Motor neuron (in vitro differentiated cells): ENCODE measurements at regions not wholly inside any gene's neighbourhood (a gene's known extent, or its start where the extent isn't known, plus 50 kb on each side); places are given as distances from the start of the nearest gene placed in this dataset.
"Not testable (repeated sequence)": the region's sequence is repeated elsewhere in the genome, so short reads cannot be mapped to it uniquely, and the experiment has no call there.

Experiments used
- ATAC-seq, 8 experiments: fragments of 200-7000 bp; cut with Tn5 transposase; replicated peaks in 6 of 8; 2 replicates each; pipeline ENCODE4 v1.8.0; 2021; ENCODE audit warnings: mild to moderate bottlenecking in 8 of 8, moderate library complexity in 8 of 8
- H3K27ac ChIP-seq, 2 donors: fragments of 250-450 bp; sonication (Bioruptor Pico); 2 replicates each; pipeline ENCODE4 v1.9.0; 2021; ENCODE audit warnings: antibody characterized with exemption in 2 of 2, mild to moderate bottlenecking in 2 of 2, moderate library complexity in 1 of 2
- H3K4me1 ChIP-seq, 2 donors: fragments of 250-450 bp; sonication (Bioruptor Pico); replicated peaks in 1 of 2; 2 replicates each; pipeline ENCODE4 v1.6.1; 2021; ENCODE audit warnings: antibody characterized with exemption in 2 of 2, mild to moderate bottlenecking in 2 of 2, moderate library complexity in 1 of 2
- H3K4me3 ChIP-seq, 5 donors: fragments of 250-450 bp; sonication (Bioruptor Pico); 2 replicates each; pipeline ENCODE4 v1.9.0; 2021; ENCODE audit warnings: antibody characterized with exemption in 5 of 5, mild to moderate bottlenecking in 5 of 5, moderate library complexity in 4 of 5
- WGBS, 10 experiments: fragments of 450-650 bp; shearing (Covaris generic); methylation state at CpG; one replicate each; pipeline ENCODE4 v1.0.0; 2022; 5-methylcytosine and 5-hydroxymethylcytosine counted together
- in situ Hi-C, 9 experiments: fragments of 400-800 bp; cut with MboI; loops; one replicate each; pipeline ENCODE4 v1.15.0; 2021; ENCODE audit warnings: low sequenced_read_pairs in 9 of 9, low pct_unique_long_range_greater_than_20kb in 2 of 9; ENCODE audit not compliant: unreplicated experiment in 9 of 9

GRCh38 chr5:167281925-167282324, 1009.5 kb upstream of the WWC1 start:
- H3K27ac ChIP-seq, result no peak overlapping the region
- in situ Hi-C loops, result no loop called here
- 0 to 100% (median 59%) methylated on average over 1 to 3 of the region's 3 CpGs; no CpG with 5 or more reads in 5 of the 10 experiments for WGBS, 10 experiments
- H3K4me3 ChIP-seq, result no peak overlapping the region
- H3K4me1 ChIP-seq, result no peaks in the 10 kb centered on the region
- ATAC-seq, result peak in 3 of 8 experiments; percentile 57 to 70 (median 59)

DNA sequence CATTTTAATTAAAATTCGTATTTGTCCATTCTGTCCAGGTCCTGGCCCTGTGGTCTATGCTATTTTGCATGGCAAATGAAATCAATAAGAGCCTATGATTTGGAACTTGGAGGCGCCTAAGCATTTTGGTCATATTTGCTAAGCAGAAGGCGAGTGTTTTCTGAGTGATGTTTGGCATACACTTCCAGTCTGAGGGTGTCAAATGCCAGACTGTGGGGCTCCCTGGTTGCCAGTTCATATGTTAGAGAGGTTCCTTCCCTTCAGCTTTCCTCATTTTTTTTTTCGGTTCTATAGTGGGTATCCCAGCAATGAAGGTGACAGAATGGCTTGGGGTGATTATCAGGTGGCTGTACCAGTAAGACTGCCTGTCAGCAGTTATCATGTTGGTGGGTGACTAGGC, 1007.8 kb upstream of the WWC1 start:
- no peak overlapping the region for H3K4me3 ChIP-seq
- no peak overlapping the region for H3K27ac ChIP-seq
- in situ Hi-C loops, result no loop called here
- H3K4me1 ChIP-seq, result peaks cover 0 to 1% of the 10 kb centered on the region in 2 donors
- no peak for ATAC-seq
- 0 to 100% (median 40%) methylated on average over 1 to 4 of the region's 4 CpGs; no CpG with 5 or more reads in 1 of the 10 experiments for WGBS, 10 experiments

DNA sequence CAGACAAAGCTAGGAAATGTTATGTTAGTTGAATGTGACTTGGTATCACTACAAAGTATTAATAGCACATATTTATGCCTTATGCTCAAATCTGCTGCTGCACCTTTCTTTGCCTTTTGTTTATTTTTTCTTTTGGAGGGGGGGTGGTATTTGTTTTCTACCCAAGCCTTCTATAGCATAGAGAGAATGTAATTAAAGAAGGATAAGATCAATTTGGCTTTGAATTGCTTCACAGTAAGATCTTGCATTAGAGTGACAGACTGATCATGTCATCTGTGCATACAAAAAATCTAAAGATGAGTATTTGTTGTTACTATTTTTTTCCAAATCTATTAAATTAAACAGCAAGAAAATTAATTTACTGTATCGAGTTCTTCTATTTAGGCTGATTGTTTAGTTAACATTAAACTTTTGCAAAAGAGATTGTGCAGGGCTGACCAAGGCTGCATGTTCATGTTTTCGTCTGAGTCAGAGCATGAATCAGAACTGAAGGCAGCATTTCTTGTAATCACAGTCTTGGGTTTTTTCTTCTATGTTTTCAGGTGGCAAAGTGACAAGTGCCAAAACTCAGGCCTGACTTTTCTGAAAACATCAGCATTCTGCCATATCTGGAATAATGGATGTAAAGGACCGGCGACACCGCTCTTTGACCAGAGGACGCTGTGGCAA, 1007.1 kb upstream of the WWC1 start:
- no peak overlapping the region for H3K27ac ChIP-seq
- peak in 3 of 8 experiments; percentile 12 to 25 (median 12) for ATAC-seq
- WGBS, 10 experiments, result 0 to 100% (median 87%) methylated on average over 1 to 6 of the region's 6 CpGs
- H3K4me1 ChIP-seq, result peaks cover 0 to 3% of the 10 kb centered on the region in 2 donors
- in situ Hi-C loops, result no loop called here
- H3K4me3 ChIP-seq, result no peak overlapping the region

- in situ Hi-C loops, result no loop called here
- peaks cover 0 to 3% of the 10 kb centered on the region in 2 donors for H3K4me1 ChIP-seq
- H3K4me3 ChIP-seq, result no peak overlapping the region
- 17 to 100% (median 80%) methylated on average over 1 to 5 of the region's 5 CpGs for WGBS, 10 experiments
- H3K27ac ChIP-seq, result no peak overlapping the region
- no peak for ATAC-seq
Measured at GRCh38 chr5:167285591-167285990, 1005.9 kb upstream of the WWC1 start.

GRCh38 chr5:167286891-167287290, 1004.6 kb upstream of the WWC1 start:
- H3K4me3 ChIP-seq, result no peak overlapping the region
- in situ Hi-C loops, result no loop called here
- peaks cover 0 to 3% of the 10 kb centered on the region in 2 donors for H3K4me1 ChIP-seq
- peak in 4 of 8 experiments; percentile 19 to 96 (median 83) for ATAC-seq
- WGBS, 10 experiments, result 0 to 100% (median 11%) methylated on average over 1 of the region's 1 CpG; no CpG with 5 or more reads in 3 of the 10 experiments
- H3K27ac ChIP-seq, result no peak overlapping the region

- no peak overlapping the region for H3K27ac ChIP-seq
- no peak for ATAC-seq
- WGBS, 10 experiments, result 88 to 100% (median 100%) methylated on average over 1 of the region's 1 CpG; no CpG with 5 or more reads in 5 of the 10 experiments
- peaks cover 14 to 22% of the 10 kb centered on the region in 2 donors for H3K4me1 ChIP-seq
- in situ Hi-C loops, result no loop called here
- H3K4me3 ChIP-seq, result no peak overlapping the region
Measured at GRCh38 chr5:167290478-167290877, 1001.0 kb upstream of the WWC1 start.

DNA sequence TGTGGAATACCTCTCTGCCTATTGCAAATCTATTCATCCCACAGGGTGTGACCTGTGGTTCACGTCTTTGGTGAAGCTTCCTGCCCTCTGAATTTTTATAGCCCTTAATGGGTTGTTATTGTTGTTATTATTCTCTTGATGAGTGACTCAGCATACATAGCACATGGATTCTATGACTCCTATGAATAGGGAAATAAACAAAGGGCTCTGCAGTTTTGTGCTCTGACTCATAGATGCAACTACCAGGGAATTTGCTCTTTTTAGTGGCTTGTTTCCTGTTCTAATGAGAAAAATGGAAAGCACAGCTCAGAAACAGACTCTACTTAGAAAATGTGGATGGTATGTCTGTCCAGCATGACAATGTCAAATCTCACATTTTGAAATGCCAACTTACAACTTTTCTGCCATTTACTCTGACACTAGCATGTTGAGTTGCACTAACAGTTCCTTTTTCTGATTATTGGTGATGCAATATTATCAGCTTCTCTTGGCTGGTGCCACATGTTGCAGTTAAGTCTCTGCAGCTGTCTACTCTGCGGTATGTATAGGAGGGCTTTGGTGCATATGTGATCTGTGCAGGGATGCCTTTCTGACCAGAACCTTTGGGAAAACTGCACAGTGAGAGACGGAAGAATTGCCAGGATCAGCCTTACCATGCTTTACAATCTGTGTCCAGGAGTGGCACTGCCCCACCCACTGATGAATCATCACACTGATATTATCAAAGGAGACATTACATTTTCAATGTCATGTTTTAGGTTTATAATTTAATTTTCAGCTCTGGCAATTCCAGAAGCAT, 996.4 kb upstream of the WWC1 start:
- in situ Hi-C loops, result no loop called here
- ATAC-seq, result peak; percentile 88 to 99 (median 94)
- Histone ChIP-seq H3K4me1 (peaks cover 25 to 39% of the 10 kb centered on the region in 2 donors), H3K27ac (peak overlapping the region; percentile 38 to 47), H3K4me3 (no peak overlapping the region)
- 0 to 50% (median 17%) methylated on average over 1 to 3 of the region's 3 CpGs; no CpG with 5 or more reads in 1 of the 10 experiments for WGBS, 10 experiments

- H3K27ac ChIP-seq, result peak overlapping the region in 1 of 2 donors; percentile 1
- WGBS, 10 experiments, result 8 to 79% (median 55%) methylated on average over 1 to 2 of the region's 2 CpGs; no CpG with 5 or more reads in 4 of the 10 experiments
- peaks cover 25 to 39% of the 10 kb centered on the region in 2 donors for H3K4me1 ChIP-seq
- no peak overlapping the region for H3K4me3 ChIP-seq
- in situ Hi-C loops, result no loop called here
- ATAC-seq, result peak in 5 of 8 experiments; percentile 3 to 36 (median 17)
Measured at GRCh38 chr5:167295681-167296005, 995.8 kb upstream of the WWC1 start.

GRCh38 chr5:167296066-167296465, 995.4 kb upstream of the WWC1 start:
- Histone ChIP-seq H3K4me1 (peaks cover 25 to 39% of the 10 kb centered on the region in 2 donors), H3K4me3 (no peak overlapping the region), H3K27ac (peak overlapping the region in 1 of 2 donors; percentile 6)
- in situ Hi-C loops, result no loop called here
- peak in 3 of 8 experiments; percentile 32 to 48 (median 39) for ATAC-seq
- 0 to 100% (median 47%) methylated on average over 3 to 5 of the region's 5 CpGs; no CpG with 5 or more reads in 4 of the 10 experiments for WGBS, 10 experiments

DNA sequence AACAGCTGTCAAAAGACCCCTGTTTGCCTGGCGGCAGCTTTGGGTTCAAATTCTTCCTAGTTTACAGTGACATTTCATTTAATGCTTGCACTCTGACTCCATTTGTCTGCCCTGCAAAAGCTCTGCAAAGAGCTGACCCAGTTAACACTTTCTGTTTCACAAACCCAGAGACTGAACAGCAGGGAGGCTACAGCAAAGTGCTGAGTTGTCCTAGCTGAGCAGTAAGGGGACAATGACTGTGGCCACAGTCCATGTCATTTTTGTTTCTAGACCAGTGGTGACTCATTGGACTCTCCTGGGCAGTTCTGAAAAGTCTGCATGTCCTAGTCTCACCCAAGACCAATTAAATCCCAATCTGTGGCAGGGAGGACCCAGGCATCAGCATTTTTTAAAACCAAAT, 994.8 kb upstream of the WWC1 start:
- WGBS, 10 experiments, result 70 to 100% (median 88%) methylated on average over 1 of the region's 1 CpG; no CpG with 5 or more reads in 3 of the 10 experiments
- Histone ChIP-seq H3K4me1 (peaks cover 25 to 39% of the 10 kb centered on the region in 2 donors), H3K27ac (peak overlapping the region in 1 of 2 donors; percentile 6), H3K4me3 (no peak overlapping the region)
- ATAC-seq, result peak in 5 of 8 experiments; percentile 5 to 47 (median 33)
- in situ Hi-C loops, result no loop called here

DNA sequence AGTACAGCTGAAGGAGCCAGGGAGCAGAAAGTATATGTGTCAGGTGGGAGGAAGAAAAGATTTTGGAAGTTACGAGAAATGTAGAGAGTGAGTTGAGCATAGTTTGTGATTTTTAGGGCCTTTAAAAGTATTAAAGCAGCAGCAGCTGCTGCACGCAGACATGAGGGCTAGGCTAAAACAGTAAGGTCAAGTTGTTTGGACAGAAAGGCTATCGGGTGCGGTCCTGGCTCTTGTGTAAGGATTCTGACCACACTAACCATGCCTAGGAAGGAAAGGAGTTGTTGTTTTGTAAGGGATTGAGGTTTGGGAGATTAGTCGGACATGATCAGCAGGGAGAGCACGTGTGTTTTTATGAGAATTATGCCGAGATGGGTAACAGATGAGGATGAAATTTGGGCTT, 991.6 kb upstream of the WWC1 start:
- peaks cover 22 to 28% of the 10 kb centered on the region in 2 donors for H3K4me1 ChIP-seq
- in situ Hi-C loops, result not testable (repeated sequence)
- whole genome bisulfite sequencing, 10 experiments, result 37 to 94% (median 83%) methylated on average over 1 to 6 of the region's 7 CpGs; no CpG with 5 or more reads in 5 of the 10 experiments

DNA sequence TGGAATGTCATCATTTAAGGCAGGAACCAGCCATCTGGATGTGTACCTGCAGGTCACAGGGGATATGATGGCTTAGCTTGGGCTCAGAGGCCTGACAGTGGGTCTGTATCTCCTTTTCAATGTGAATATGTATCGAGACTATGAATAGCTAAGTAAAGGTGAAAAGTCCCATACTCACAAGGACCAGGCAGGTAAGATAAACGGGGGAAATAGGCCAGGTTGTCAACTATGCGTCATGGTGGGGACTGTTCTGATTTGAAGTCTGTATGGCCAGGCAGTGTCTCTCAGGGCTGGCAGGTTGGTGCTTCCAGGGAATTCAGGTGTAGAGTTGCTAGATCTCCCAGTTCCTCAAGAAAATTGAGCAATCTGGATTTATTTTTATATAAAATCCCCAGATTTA, 987.9 kb upstream of the WWC1 start:
- WGBS, 10 experiments, result 17 to 92% (median 74%) methylated on average over 1 to 2 of the region's 3 CpGs; no CpG with 5 or more reads in 6 of the 10 experiments
- in situ Hi-C loops, result no loop called here
- Histone ChIP-seq H3K27ac (no peak overlapping the region), H3K4me1 (peaks cover 9 to 24% of the 10 kb centered on the region in 2 donors), H3K4me3 (no peak overlapping the region)
- ATAC-seq, result no peak

More for the DNA sequence above, 991.6 kb upstream of the WWC1 start:
- ATAC-seq, H3K27ac ChIP-seq, H3K4me3 ChIP-seq: not testable (repeated sequence)

- Histone ChIP-seq H3K4me3 (no peak overlapping the region), H3K4me1 (peaks cover 9 to 24% of the 10 kb centered on the region in 2 donors), H3K27ac (no peak overlapping the region)
- 29 to 71% (median 52%) methylated on average over 1 to 6 of the region's 6 CpGs; no CpG with 5 or more reads in 1 of the 10 experiments for WGBS, 10 experiments
- in situ Hi-C loops, result no loop called here
- ATAC-seq, result peak in 3 of 8 experiments; percentile 9 to 24 (median 23)
Measured at GRCh38 chr5:167304834-167305469, 986.5 kb upstream of the WWC1 start.
